Mesothelial cell of epicardium (in vitro differentiated cells): ENCODE measurements at regions not wholly inside any gene's neighbourhood (a gene's known extent, or its start where the extent isn't known, plus 50 kb on each side); places are given as distances from the start of the nearest gene placed in this dataset.
"Not testable (repeated sequence)": the region's sequence is repeated elsewhere in the genome, so short reads cannot be mapped to it uniquely, and the experiment has no call there.

Source experiments
- DNase-seq, 2 experiments: peaks; one replicate each; pipeline ENCODE4 v3.0.0; 2021; ENCODE audit warnings: low spot score in 2 of 2; ENCODE audit not compliant: unreplicated experiment in 2 of 2
- H3K27ac Mint-ChIP-seq: 2 replicates; pipeline ENCODE4 v1.8.0; 2021; ENCODE audit warnings: mixed read lengths
- H3K27me3 Mint-ChIP-seq: 2 replicates; pipeline ENCODE4 v1.8.0; 2021; ENCODE audit warnings: low read depth, mixed read lengths
- H3K36me3 Mint-ChIP-seq: 2 replicates; pipeline ENCODE4 v1.8.0; 2021; ENCODE audit warnings: mixed read lengths
- H3K4me1 Mint-ChIP-seq: 2 replicates; pipeline ENCODE4 v1.8.0; 2021; ENCODE audit warnings: mixed read lengths
- H3K4me3 Mint-ChIP-seq: 2 replicates; pipeline ENCODE4 v1.8.0; 2021; ENCODE audit warnings: mild to moderate bottlenecking, moderate library complexity, mixed read lengths
- H3K9me3 Mint-ChIP-seq: 2 replicates; pipeline ENCODE4 v1.8.0; 2021; ENCODE audit warnings: mixed read lengths
- TF ChIP-seq, protein P1 (sequence below): fragments of 200-600 bp; sonication (generic); IDR thresholded peaks from one replicate; pipeline ENCODE4 v1.5.0; 2021; ENCODE audit warnings: antibody characterized with exemption; ENCODE audit not compliant: unreplicated experiment

DNA sequence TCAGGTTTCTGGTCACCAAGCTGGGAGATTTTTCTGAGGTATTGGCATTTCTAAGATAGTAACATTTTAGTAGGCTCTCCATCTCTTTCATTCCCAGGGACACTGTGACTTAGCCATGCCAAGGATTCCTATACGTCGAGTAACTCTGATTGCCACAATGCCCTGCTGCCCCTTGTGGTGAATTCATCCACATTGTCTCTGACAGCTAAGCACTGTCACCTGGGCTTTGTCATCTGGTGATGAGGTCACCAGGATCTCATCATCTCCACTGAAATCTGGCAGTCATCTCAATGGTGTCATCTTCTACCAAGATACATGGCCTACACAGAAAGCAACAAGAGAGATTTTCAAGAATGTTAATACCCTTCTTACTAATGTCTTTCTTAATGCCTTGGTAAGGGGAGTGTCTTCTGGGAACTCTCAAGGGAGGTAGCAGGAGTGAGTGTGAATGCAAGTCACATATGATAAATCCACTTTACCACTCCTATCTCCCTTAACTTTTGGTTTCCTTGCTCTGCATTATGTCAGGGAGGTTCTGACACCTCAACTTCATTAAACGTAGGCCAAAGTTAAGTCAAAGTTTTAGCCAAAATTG, 246.7 kb downstream of the CD109 start:
- H3K4me3 Mint-ChIP-seq = no peak overlapping the region
- no peak overlapping the region for H3K27ac Mint-ChIP-seq
- TF ChIP-seq, protein P1, sequence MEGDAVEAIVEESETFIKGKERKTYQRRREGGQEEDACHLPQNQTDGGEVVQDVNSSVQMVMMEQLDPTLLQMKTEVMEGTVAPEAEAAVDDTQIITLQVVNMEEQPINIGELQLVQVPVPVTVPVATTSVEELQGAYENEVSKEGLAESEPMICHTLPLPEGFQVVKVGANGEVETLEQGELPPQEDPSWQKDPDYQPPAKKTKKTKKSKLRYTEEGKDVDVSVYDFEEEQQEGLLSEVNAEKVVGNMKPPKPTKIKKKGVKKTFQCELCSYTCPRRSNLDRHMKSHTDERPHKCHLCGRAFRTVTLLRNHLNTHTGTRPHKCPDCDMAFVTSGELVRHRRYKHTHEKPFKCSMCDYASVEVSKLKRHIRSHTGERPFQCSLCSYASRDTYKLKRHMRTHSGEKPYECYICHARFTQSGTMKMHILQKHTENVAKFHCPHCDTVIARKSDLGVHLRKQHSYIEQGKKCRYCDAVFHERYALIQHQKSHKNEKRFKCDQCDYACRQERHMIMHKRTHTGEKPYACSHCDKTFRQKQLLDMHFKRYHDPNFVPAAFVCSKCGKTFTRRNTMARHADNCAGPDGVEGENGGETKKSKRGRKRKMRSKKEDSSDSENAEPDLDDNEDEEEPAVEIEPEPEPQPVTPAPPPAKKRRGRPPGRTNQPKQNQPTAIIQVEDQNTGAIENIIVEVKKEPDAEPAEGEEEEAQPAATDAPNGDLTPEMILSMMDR = no peak
- peaks cover 20% of the 10 kb centered on the region for H3K9me3 Mint-ChIP-seq
- H3K4me1 Mint-ChIP-seq = no peaks in the 10 kb centered on the region
- no peak for DNase-seq
- H3K27me3 Mint-ChIP-seq = no peaks in the 10 kb centered on the region
- no peaks in the 10 kb centered on the region for H3K36me3 Mint-ChIP-seq

GRCh38 chr6:73941892-73942291, 245.9 kb downstream of the CD109 start:
- no peak for DNase-seq
- H3K27ac Mint-ChIP-seq = no peak overlapping the region
- no peaks in the 10 kb centered on the region for H3K27me3 Mint-ChIP-seq
- H3K4me3 Mint-ChIP-seq = no peak overlapping the region
- no peaks in the 10 kb centered on the region for H3K4me1 Mint-ChIP-seq
- peaks cover 12% of the 10 kb centered on the region for H3K9me3 Mint-ChIP-seq
- TF ChIP-seq, protein P1 = no peak
- H3K36me3 Mint-ChIP-seq = no peaks in the 10 kb centered on the region

DNA sequence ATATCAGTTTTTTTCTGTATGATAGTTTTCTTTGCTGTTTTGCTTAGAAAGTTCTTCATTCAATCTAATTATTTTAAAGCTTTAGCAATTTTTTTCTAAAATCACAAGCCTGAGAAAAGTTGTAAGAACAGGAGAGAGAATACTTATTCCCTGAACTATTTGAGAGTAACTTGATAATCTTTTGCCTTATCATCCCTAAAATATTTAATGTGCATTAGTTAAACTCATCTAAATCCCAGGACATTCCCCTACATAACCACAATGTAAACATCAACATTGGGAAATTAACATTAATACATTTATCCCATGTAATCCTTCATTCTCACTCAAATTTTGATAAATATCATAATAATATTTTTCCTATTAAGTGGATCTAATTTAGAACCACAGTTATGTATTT, 241.8 kb downstream of the CD109 start:
- Mint-ChIP-seq H3K9me3 (peaks cover 14% of the 10 kb centered on the region), H3K4me1 (no peaks in the 10 kb centered on the region), H3K36me3 (no peaks in the 10 kb centered on the region), H3K27me3 (no peaks in the 10 kb centered on the region), H3K4me3 (no peak overlapping the region), H3K27ac (no peak overlapping the region)
- DNase-seq = no peak
- TF ChIP-seq, protein P1 = no peak

DNA sequence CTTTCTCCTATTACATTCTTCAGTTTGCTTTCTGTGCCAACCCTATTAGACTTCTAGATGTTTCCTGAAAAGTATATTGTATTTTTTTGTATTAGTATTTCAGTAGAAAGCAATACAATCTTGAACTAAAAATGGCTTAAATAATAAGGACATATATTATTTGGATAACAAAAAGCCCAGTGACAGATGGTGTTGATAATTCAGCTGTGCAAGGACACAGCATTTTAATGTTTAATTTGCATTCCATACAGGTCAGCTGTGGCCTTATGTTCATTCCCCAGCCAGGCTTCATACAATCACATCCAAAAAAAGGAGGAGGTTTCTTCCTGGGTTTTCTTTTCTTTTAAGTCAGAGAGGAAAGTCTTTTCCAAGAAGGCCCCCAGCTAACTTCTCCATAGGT, 236.9 kb downstream of the CD109 start:
- DNase-seq = no peak
- TF ChIP-seq, protein P1 = no peak

DNA sequence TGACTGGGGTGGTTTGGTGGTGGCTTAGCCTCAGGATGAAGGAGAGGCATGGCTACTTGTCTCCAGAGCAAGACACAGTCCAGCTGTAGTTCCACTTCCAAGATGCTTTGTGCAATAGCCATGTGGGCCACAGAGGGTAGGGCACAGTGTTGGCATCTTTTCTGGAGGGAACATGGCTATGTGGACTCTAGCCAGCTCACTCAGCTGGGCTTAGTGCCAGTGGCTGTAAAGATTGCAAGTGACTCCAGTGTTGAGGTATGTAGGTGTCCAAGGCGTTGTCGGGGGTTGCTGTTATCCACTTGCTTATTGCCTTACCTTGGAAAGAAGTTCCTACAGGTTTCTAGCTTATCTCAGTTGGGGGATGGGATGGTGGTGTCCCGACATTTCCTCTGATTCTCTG, 233.4 kb downstream of the CD109 start:
- TF ChIP-seq, protein P1 = no peak
- Mint-ChIP-seq H3K36me3 (no peaks in the 10 kb centered on the region), H3K4me3 (no peak overlapping the region), H3K27ac (no peak overlapping the region), H3K9me3 (peaks cover 44% of the 10 kb centered on the region), H3K27me3 (peaks cover 3% of the 10 kb centered on the region), H3K4me1 (no peaks in the 10 kb centered on the region)
- DNase-seq = no peak

More for the DNA sequence above, 236.9 kb downstream of the CD109 start:
- H3K36me3 Mint-ChIP-seq = no peaks in the 10 kb centered on the region
- no peak overlapping the region for H3K27ac Mint-ChIP-seq
- H3K9me3 Mint-ChIP-seq = peaks cover 37% of the 10 kb centered on the region
- no peaks in the 10 kb centered on the region for H3K4me1 Mint-ChIP-seq
- peaks cover 3% of the 10 kb centered on the region for H3K27me3 Mint-ChIP-seq
- H3K4me3 Mint-ChIP-seq = no peak overlapping the region

DNA sequence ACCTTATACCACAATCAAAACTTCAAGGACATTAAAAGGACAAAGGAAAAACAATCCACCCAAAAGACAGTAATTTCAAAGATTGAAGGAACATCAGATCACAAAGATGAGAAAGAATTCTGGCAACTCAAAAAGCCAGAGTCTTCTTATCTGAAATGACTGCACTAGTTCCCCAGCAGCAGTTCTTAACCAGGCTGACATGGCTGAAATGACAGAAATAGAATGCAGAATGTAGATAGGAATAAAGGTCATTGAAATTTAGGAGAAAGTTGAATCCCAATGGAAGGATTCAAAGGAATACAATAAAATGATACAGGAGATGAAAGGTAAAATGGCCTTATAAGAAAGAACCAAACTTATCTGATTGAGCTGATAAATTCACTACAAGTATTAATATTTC, 231.4 kb downstream of the CD109 start:
- Mint-ChIP-seq H3K4me1 (no peaks in the 10 kb centered on the region), H3K27ac (no peak overlapping the region), H3K27me3 (peaks cover 3% of the 10 kb centered on the region), H3K36me3 (no peaks in the 10 kb centered on the region), H3K9me3 (peaks cover 44% of the 10 kb centered on the region), H3K4me3 (no peak overlapping the region)
- TF ChIP-seq, protein P1 = no peak
- no peak for DNase-seq

- not testable (repeated sequence) for H3K27me3 Mint-ChIP-seq, H3K27ac Mint-ChIP-seq, H3K36me3 Mint-ChIP-seq, H3K4me3 Mint-ChIP-seq, DNase-seq, H3K4me1 Mint-ChIP-seq
- H3K9me3 Mint-ChIP-seq = peaks cover 38% of the 10 kb centered on the region
Measured at GRCh38 chr6:73925703-73926102, 229.7 kb downstream of the CD109 start.
